K562 (cell line): ENCODE measurements at regions not wholly inside any gene's neighbourhood (a gene's known extent, or its start where the extent isn't known, plus 50 kb on each side); places are given as distances from the start of the nearest gene placed in this dataset.

Source experiments
- ADNP ChIP-seq: fragments of 200-800 bp; sonication (Bioruptor generic); IDR thresholded peaks from 2 replicates; pipeline ENCODE4 v1.6.1; 2016; ENCODE audit warnings: missing genetic modification characterization, missing compliant biosample characterization
- ARHGAP35 ChIP-seq: fragments of 450-650 bp; IDR thresholded peaks from 2 replicates; pipeline ENCODE4 v1.6.1; 2018; ENCODE audit not compliant: partially characterized antibody
- ARNT ChIP-seq, 2 experiments: fragments of 450-650 bp; IDR thresholded peaks; 2 replicates each; pipeline ENCODE4 v1.6.1; 2016; ENCODE audit warnings: mild to moderate bottlenecking in 1 of 2
- CBFA2T3 ChIP-seq: fragments of 450-650 bp; IDR thresholded peaks from 2 replicates; pipeline ENCODE4 v1.6.1; 2017
- CBX5 ChIP-seq: IDR thresholded peaks from 2 replicates; pipeline ENCODE4 v1.6.1; 2014; ENCODE audit warnings: low read depth, borderline replicate concordance
- CEBPG ChIP-seq, 3 experiments: fragments of 200-800 bp in 1 of 3; sonication (Bioruptor generic) in 1 of 3; sonication (generic) in 1 of 3; formaldehyde crosslinking in 1 of 3; IDR thresholded peaks in 2 of 3; conservative IDR thresholded peaks in 1 of 3; 2 replicates each; pipeline versions ENCODE4 v1.6.1 to v1.8.0; 2016 to 2022; ENCODE audit warnings: missing compliant biosample characterization in 2 of 3, missing genetic modification characterization in 2 of 3, mild to moderate bottlenecking in 1 of 3, missing genetic modification reagents in 1 of 3
- FOXM1 ChIP-seq, 2 experiments: fragments of 450-650 bp in 1 of 2; sonication (generic) in 1 of 2; formaldehyde crosslinking in 1 of 2; IDR thresholded peaks; 2 replicates each; pipeline versions ENCODE4 v1.6.1 to v1.9.0; 2017 to 2022; ENCODE audit warnings: low read depth in 2 of 2, mild to moderate bottlenecking in 2 of 2, missing genetic modification reagents in 1 of 2, moderate library complexity in 1 of 2
- HCFC1 ChIP-seq: IDR thresholded peaks from 2 replicates; pipeline ENCODE4 v1.6.1; 2012; ENCODE audit warnings: low read depth, low read length, improper control_type of control experiment
- SAFB2 ChIP-seq: fragments of 200-400 bp; formaldehyde crosslinking; IDR thresholded peaks from 2 replicates; pipeline ENCODE4 v1.6.1; 2018; ENCODE audit warnings: borderline replicate concordance, low read length, low read depth, moderate library complexity; ENCODE audit not compliant: severe bottlenecking
- SOX6 ChIP-seq: fragments of 450-650 bp; IDR thresholded peaks from 2 replicates; pipeline ENCODE4 v1.6.1; 2014; ENCODE audit warnings: mild to moderate bottlenecking
- SP1 ChIP-seq: sonication (generic); formaldehyde crosslinking; IDR thresholded peaks from 2 replicates; pipeline ENCODE4 v1.8.1; 2022; ENCODE audit warnings: mild to moderate bottlenecking, missing genetic modification reagents
- SRF ChIP-seq, 2 experiments: fragments of 250-450, 450-650 bp in 1 of 2; sonication (Bioruptor Pico) in 1 of 2; sonication (generic) in 1 of 2; formaldehyde crosslinking; IDR thresholded peaks; 2 replicates each; pipeline versions ENCODE4 v1.5.0 to v1.5.1; 2020 to 2022; ENCODE audit warnings: mild to moderate bottlenecking in 1 of 2, missing genetic modification reagents in 1 of 2
- TAL1 ChIP-seq: fragments of 450-650 bp; IDR thresholded peaks from 2 replicates; pipeline ENCODE4 v1.6.1; 2016; ENCODE audit warnings: mild to moderate bottlenecking
- ZC3H11A ChIP-seq: IDR thresholded peaks from 2 replicates; pipeline ENCODE4 v1.6.1; 2012; ENCODE audit warnings: low read depth, low read length, improper control_type of control experiment
- ZNF507 ChIP-seq: conservative IDR thresholded peaks from 2 replicates; pipeline ENCODE4 v1.6.1; 2017; ENCODE audit warnings: missing genetic modification characterization, missing compliant biosample characterization
- ZNF57 ChIP-seq: fragments of 450-650 bp; formaldehyde crosslinking; IDR thresholded peaks from 2 replicates; pipeline ENCODE4 v1.4.0; 2020; ENCODE audit warnings: mild to moderate bottlenecking, moderate library complexity
- ZNF766 ChIP-seq: fragments of 200-800 bp; sonication (Bioruptor generic); conservative IDR thresholded peaks from 2 replicates; pipeline ENCODE4 v1.6.1; 2016; ENCODE audit warnings: missing genetic modification characterization, missing compliant biosample characterization
- TF ChIP-seq, protein P1 (sequence below): fragments of 450-650 bp; formaldehyde crosslinking; IDR thresholded peaks from 2 replicates; pipeline ENCODE4 v1.4.0; 2022; ENCODE audit warnings: mild to moderate bottlenecking, moderate library complexity
- TF ChIP-seq, protein P2 (sequence below): sonication (generic); formaldehyde crosslinking; IDR thresholded peaks from 2 replicates; pipeline ENCODE4 v1.8.0; 2022; ENCODE audit warnings: mild to moderate bottlenecking, missing genetic modification reagents, borderline replicate concordance
- TF ChIP-seq, protein P3 (sequence below): fragments of 250-450 bp; sonication (Bioruptor Pico); IDR thresholded peaks from 2 replicates; pipeline ENCODE4 v1.4.0; 2020; ENCODE audit warnings: mild to moderate bottlenecking, moderate library complexity
- TF ChIP-seq, protein P4 (sequence below): IDR thresholded peaks from 2 replicates; pipeline ENCODE4 v1.6.1; 2012; ENCODE audit warnings: low read depth, low read length, improper control_type of control experiment, borderline replicate concordance

DNA sequence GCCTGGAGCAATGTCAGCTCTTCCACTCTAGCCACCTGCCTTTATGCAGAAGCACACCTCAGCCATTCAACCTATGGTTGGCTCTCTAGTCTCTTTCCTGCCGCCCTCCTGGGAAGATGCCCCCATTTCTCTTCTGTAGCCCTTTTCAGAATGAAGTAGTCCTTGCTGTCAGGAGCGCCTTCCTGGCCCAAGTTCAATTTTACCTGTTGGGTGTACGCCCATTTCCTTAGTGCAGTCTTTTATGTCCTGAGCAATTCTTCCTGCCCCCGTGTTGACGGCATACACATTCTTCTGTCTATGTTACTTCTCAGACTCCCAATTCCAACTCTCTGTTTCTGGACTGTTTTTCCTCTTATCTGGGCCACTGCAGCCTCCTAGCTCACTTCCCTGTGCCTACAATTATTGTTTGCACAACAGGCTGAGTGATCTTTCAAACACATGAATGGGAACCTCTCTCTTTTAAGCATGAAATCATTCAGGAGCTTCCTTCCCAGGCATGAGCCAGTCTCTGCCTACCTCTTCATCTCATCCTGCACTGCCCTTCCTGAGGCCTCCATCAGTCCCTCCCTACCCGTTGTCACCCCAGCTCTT, 389.2 kb downstream of the CD83 start (continued):
- TF ChIP-seq CEBPG (CRISPR knock-in tag; IDR thresholded peaks at IDR 0.05) (no peak), CEBPG (tag; conservative IDR thresholded peaks at IDR 0.05 in 1 of 2, IDR thresholded peaks at IDR 0.05 in 1 of 2) (0 out of 4 replicates have a peak, but pooled peaks of 1 of the 2 experiments have one; percentile 30), ARHGAP35 (no peak), TAL1 (0 out of 2 replicates have a peak, but pooled peaks have one; percentile 34), ARNT (IDR thresholded peaks at IDR 0.05) (no peak), CBX5 (no peak), SP1 (CRISPR knock-in tag) (no peak), SOX6 (peak; percentile 21; the same call in 1 of the 2 replicates), ZNF57 (CRISPR knock-in tag) (no peak), ZNF507 (tag) (no peak), SRF (CRISPR knock-in tag; IDR thresholded peaks at IDR 0.05) (no peak), ZNF766 (CRISPR knock-in tag) (no peak), FOXM1 (IDR thresholded peaks at IDR 0.05; ENCODE audit: low read depth) (no peak), FOXM1 (CRISPR knock-in tag; IDR thresholded peaks at IDR 0.05; ENCODE audit: low read depth) (no peak), HCFC1 (no peak), CBFA2T3 (peak; percentile 41; the same call in 1 of the 2 replicates), ADNP (tag) (no peak), SAFB2 (no peak), ZC3H11A (no peak)
- TF ChIP-seq, protein P1, sequence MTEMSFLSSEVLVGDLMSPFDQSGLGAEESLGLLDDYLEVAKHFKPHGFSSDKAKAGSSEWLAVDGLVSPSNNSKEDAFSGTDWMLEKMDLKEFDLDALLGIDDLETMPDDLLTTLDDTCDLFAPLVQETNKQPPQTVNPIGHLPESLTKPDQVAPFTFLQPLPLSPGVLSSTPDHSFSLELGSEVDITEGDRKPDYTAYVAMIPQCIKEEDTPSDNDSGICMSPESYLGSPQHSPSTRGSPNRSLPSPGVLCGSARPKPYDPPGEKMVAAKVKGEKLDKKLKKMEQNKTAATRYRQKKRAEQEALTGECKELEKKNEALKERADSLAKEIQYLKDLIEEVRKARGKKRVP (CRISPR knock-in tag): no peak
- TF ChIP-seq, protein P2, sequence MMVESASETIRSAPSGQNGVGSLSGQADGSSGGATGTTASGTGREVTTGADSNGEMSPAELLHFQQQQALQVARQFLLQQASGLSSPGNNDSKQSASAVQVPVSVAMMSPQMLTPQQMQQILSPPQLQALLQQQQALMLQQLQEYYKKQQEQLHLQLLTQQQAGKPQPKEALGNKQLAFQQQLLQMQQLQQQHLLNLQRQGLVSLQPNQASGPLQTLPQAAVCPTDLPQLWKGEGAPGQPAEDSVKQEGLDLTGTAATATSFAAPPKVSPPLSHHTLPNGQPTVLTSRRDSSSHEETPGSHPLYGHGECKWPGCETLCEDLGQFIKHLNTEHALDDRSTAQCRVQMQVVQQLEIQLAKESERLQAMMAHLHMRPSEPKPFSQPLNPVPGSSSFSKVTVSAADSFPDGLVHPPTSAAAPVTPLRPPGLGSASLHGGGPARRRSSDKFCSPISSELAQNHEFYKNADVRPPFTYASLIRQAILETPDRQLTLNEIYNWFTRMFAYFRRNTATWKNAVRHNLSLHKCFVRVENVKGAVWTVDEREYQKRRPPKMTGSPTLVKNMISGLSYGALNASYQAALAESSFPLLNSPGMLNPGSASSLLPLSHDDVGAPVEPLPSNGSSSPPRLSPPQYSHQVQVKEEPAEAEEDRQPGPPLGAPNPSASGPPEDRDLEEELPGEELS: no peak
- TF ChIP-seq, protein P3, sequence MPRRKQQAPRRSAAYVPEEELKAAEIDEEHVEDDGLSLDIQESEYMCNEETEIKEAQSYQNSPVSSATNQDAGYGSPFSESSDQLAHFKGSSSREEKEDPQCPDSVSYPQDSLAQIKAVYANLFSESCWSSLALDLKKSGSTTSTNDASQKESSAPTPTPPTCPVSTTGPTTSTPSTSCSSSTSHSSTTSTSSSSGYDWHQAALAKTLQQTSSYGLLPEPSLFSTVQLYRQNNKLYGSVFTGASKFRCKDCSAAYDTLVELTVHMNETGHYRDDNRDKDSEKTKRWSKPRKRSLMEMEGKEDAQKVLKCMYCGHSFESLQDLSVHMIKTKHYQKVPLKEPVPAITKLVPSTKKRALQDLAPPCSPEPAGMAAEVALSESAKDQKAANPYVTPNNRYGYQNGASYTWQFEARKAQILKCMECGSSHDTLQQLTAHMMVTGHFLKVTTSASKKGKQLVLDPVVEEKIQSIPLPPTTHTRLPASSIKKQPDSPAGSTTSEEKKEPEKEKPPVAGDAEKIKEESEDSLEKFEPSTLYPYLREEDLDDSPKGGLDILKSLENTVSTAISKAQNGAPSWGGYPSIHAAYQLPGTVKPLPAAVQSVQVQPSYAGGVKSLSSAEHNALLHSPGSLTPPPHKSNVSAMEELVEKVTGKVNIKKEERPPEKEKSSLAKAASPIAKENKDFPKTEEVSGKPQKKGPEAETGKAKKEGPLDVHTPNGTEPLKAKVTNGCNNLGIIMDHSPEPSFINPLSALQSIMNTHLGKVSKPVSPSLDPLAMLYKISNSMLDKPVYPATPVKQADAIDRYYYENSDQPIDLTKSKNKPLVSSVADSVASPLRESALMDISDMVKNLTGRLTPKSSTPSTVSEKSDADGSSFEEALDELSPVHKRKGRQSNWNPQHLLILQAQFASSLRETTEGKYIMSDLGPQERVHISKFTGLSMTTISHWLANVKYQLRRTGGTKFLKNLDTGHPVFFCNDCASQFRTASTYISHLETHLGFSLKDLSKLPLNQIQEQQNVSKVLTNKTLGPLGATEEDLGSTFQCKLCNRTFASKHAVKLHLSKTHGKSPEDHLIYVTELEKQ (CRISPR knock-in tag): no peak
- TF ChIP-seq, protein P4, sequence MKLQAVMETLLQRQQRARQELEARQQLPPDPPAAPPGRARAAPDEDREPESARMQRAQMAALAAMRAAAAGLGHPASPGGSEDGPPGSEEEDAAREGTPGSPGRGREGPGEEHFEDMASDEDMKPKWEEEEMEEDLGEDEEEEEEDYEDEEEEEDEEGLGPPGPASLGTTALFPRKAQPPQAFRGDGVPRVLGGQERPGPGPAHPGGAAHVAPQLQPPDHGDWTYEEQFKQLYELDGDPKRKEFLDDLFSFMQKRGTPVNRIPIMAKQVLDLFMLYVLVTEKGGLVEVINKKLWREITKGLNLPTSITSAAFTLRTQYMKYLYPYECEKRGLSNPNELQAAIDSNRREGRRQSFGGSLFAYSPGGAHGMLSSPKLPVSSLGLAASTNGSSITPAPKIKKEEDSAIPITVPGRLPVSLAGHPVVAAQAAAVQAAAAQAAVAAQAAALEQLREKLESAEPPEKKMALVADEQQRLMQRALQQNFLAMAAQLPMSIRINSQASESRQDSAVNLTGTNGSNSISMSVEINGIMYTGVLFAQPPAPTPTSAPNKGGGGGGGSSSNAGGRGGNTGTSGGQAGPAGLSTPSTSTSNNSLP: no peak
